ENCODE measurements at regions not wholly inside any gene's neighbourhood (a gene's known extent, or its start where the extent isn't known, plus 50 kb on each side); places are given as distances from the start of the nearest gene placed in this dataset.

DNA sequence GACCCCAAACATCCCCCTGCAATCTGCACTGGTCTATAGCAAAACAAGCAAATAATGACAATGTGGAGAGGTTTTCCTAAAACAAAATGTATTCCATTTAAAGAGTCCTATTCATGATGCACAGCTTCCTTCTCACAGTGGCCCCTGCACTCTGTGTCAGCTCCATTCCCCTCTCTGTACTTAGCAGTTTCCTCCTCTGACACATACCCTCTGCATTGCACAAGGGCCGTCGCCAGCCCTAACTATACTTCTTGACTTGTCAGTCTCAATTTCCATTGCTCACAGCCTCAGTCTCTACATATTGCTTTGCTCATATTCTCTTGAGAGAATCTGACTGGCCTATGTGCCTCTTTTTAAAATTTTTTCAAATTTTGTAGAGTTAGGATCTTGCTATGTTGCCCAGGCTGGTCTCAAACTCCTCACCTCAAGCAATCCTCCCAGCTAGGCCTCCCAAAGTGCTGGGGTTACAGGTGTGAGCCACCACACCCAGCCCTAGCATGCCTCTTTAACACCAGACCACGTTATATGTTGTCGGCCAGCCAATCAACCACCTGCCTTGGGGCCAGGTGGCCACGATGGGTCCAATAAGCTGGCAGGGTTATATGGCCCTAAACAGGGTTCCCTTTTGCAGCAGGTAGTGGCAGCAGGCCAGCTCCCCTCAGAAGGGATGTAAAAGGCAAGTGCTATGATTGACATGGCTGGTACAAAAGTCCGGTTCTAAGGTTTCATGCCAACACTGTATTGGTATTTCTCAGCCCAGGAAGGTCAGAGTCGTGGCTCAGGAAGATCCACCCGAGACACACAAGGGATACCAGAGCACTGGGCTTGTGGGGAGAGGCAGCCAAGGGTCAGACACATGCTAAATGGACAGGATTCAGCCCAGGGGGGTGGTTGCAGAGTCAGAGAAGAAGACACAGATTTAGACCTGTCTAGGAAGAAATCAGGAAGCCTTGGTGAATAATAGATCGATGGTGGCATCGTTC lies 59.0 kb upstream of the SMAD3 start:
- no peak for DNase-seq

DNA sequence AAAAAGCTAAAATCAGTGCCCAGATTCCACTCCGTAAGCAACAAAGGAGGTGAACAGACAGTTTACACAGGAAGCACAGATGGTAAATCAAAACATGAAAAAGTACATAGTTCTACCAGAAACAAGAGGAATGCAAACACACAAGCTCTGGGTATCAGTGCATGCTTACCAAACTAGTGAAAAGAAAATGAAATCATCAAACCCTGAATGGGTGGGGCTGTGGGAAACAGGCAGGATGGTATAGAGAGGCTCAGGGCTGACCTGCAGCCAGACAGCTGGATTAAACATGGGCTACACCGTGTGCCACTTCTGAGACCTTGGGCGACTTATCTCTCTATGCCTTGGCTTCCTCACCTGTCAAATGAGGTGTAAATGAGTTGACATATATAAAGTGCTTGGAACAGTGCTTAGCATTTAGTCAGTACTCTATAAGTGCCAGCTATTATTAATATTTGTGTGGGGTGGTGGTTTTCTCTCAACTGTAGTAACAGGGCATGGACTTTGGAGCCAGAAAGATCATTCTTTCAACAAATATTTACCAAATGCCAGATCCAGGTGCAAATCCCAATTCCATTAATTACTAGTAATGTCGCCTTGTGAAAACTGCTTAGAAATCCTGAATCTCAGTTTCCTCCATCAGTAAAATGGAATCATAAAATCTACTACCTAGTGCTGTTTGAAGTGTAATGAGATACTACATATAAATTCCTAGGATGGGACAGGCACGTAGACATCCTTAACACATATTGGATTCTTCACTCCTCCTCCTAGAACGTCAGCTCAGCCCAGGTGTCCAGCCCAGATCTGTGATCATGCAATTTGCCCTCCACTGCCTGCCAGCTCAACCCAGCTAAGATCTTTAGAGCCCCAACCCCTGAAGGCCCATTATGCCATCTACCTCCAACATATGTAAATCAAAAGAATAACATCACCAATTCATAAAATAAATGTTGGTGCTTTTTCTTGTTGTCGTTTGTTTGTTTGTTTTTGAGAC lies 55.5 kb upstream of the SMAD3 start:
- no peak for DNase-seq

DNA sequence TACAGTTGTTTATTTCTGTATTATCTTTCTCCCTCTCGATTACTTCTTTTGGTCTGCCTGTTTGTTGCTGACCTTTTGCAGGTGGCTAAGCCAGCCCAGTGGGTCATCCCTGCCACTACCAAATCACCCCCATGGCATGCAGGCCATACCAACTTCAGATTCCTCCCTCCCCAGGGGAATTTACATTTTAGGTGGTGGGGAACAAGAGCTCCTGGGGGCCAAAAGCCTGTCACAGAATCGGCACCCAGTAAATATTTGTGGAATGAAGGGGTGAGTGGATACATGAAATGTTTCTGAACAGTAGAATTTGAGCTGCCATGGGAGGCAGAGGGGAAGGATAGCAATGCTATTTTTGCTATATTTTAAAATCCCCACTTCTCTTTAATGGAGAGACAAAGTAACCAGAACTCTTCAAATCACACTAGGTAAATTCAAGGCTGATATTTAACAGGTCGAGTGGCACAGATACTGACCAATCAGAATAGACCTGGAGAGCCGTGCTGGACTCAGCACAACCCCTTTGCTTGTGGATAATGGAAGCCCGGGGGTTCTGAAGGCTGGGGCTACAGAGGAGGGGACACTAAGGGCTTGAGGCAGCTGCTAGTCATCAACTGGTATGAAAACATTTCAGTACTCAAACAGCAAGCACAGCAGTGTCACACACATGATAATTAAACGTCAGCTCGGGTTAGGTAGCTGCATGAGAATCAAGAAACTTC lies 54.3 kb upstream of the SMAD3 start:
- no peak for DNase-seq

DNA sequence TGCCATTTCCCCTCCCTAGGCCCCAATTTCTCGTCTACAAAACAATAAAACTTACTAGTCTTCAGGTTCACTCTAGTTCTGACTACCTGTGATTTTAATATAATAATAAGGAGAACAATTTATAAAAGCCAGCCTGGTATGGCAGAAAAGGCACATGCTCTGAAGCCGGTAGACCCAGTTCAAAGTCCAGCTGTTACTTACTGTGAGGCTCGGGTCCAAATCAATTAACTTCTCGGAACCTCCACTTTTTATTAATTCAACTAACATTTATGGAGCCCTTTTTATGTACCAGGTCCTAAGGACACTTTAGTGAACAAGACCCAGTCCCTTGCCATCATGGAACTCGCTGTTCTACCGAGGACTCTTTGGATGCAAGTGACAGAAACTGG lies 53.8 kb upstream of the SMAD3 start:
- no peak for DNase-seq

DNA sequence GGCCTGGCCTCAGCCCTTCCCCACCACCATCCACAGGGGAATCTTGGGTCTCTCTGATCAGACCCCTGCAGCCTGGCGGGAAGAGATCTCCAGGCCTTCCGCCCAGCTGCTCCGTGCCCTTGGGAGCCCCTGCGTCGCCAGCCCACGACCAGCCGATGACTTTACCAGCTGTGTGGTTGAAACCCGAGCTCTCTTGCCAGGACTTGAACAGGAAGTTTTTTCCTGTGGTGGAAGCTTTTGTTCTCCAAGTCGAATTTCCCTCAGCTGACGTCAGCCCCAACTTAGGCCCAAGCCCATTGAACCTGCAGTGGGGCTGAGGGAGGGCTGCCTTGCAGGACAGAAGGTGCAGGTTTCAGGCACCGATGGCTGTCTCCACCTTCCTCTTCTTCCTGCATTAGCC lies 51.7 kb upstream of the SMAD3 start:
- DNase-seq, result no peak
